VCaP (cell line): ENCODE measurements at regions not wholly inside any gene's neighbourhood (a gene's known extent, or its start where the extent isn't known, plus 50 kb on each side); places are given as distances from the start of the nearest gene placed in this dataset.

Experiments
- H3K27ac ChIP-seq: fragments of 450-650 bp; 2 replicates; pipeline ENCODE4 v1.5.1; 2017
- CTCF ChIP-seq: fragments of 450-650 bp; conservative IDR thresholded peaks from 2 replicates; pipeline ENCODE4 v1.5.1; 2017; ENCODE audit warnings: mild to moderate bottlenecking, moderate library complexity

GRCh38 chr1:39122056-39122455 is 82.4 kb upstream of the MACF1 start:
- H3K27ac ChIP-seq = no peak overlapping the region
- no peak for TF ChIP-seq CTCF

- H3K27ac ChIP-seq = no peak overlapping the region; the same call in 1 of the 2 replicates
- TF ChIP-seq CTCF = no peak
These were observed 80.2 kb upstream of the MACF1 start for GRCh38 chr1:39124282-39124681.

GRCh38 chr1:39127513-39127912 is 77.0 kb upstream of the MACF1 start:
- H3K27ac ChIP-seq = peak overlapping the region; percentile 91
- TF ChIP-seq CTCF = no peak

GRCh38 chr1:39128126-39128525 is 76.4 kb upstream of the MACF1 start:
- no peak for TF ChIP-seq CTCF
- H3K27ac ChIP-seq = peak overlapping the region; percentile 91

GRCh38 chr1:39128959-39129358 is 75.5 kb upstream of the MACF1 start:
- TF ChIP-seq CTCF = no peak
- H3K27ac ChIP-seq = peak overlapping the region; percentile 91

GRCh38 chr1:39129514-39129913 is 75.0 kb upstream of the MACF1 start:
- peak; percentile 54 for TF ChIP-seq CTCF
- peak overlapping the region; percentile 91 for H3K27ac ChIP-seq

GRCh38 chr1:39130325-39130724 is 74.2 kb upstream of the MACF1 start:
- peak overlapping the region; percentile 91 for H3K27ac ChIP-seq
- TF ChIP-seq CTCF = no peak

- peak overlapping the region; percentile 91 for H3K27ac ChIP-seq
- no peak for TF ChIP-seq CTCF
These were observed 72.6 kb upstream of the MACF1 start for GRCh38 chr1:39131940-39132339.
